Glomerular visceral epithelial cell (primary cell): ENCODE measurements at regions not wholly inside any gene's neighbourhood (a gene's known extent, or its start where the extent isn't known, plus 50 kb on each side); places are given as distances from the start of the nearest gene placed in this dataset.
A peak's percentile ranks its signal among the peaks of the same experiment; 100 is the strongest.

ENCODE experiments used
- DNase-seq: peaks from one replicate; pipeline ENCODE4 v3.0.0-alpha.2; 2016; ENCODE audit errors: extremely low spot score

GRCh38 chr5:92994392-92994791 lies 586.6 kb downstream of the NR2F1-AS1 start:
- no peak for DNase-seq

DNA sequence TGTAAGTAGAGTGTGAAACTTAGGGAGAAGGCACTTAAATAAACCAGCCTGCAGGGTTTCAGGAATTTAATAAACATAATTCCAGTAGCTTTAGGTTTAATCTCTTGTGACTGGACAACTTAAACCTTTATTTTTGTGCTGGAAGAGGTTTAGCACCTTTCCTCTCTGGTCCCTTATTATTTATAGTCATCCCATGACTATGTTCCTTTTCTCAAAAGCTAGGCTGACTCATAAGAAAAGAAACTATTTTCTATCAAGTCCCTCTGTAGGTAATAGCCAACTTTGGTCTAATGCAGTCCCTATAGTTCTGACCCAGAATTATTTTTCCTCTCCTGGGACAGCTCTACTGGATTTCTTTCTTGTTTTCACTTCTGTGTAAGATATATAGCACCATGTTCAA lies 588.9 kb downstream of the NR2F1-AS1 start:
- DNase-seq = no peak

GRCh38 chr5:92991581-92992067 lies 589.4 kb downstream of the NR2F1-AS1 start:
- DNase-seq = no peak

- no peak for DNase-seq
Measured at GRCh38 chr5:92990771-92991170, 590.2 kb downstream of the NR2F1-AS1 start.

- DNase-seq = no peak
Measured at GRCh38 chr5:92981001-92981400, 600.0 kb downstream of the NR2F1-AS1 start.

- DNase-seq = no peak
Measured at GRCh38 chr5:92980491-92980890, 600.5 kb downstream of the NR2F1-AS1 start.

GRCh38 chr5:92979716-92980115 lies 601.3 kb downstream of the NR2F1-AS1 start:
- no peak for DNase-seq

GRCh38 chr5:92977846-92978540 lies 603.0 kb downstream of the NR2F1-AS1 start:
- DNase-seq = no peak

DNA sequence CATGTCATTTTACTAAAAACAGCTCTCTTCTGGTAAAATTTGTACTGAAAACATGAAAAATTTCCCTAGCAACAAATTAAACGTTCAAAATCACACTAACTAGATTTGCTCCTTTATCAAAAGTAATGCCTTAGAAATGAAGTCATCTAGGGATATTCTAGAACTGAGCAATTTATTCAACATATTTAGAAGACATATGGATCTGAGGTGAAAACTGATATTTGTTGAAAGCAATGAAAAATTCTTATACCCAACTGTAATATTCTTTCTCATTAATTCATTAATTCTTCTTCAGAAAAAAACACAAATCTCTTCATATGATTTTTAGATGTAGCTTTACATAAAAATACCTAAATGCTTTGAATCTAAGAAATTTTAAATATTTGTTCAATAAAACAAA lies 604.9 kb downstream of the NR2F1-AS1 start:
- no peak for DNase-seq

DNA sequence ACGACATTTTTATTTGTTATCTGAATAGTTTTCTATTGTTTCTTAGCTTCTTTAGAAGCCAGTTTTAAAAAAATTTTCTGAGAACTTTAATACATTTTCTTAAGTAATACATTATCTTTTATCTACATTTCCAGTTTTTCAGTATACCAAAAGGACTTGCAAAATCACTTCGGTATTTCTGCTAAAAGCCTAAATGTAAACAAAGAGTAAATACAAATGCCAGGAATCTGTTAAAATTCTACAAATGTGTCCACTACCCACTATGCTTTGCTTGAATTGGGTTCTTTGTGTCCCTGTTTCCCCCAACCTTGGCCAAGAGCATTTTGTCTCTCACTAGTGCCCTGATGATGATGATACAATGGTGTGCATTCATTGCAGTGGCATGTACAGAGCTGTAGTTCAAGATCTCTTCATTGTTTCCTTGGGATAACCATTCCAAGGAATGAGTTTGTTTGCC lies 611.2 kb downstream of the NR2F1-AS1 start:
- DNase-seq = no peak

DNA sequence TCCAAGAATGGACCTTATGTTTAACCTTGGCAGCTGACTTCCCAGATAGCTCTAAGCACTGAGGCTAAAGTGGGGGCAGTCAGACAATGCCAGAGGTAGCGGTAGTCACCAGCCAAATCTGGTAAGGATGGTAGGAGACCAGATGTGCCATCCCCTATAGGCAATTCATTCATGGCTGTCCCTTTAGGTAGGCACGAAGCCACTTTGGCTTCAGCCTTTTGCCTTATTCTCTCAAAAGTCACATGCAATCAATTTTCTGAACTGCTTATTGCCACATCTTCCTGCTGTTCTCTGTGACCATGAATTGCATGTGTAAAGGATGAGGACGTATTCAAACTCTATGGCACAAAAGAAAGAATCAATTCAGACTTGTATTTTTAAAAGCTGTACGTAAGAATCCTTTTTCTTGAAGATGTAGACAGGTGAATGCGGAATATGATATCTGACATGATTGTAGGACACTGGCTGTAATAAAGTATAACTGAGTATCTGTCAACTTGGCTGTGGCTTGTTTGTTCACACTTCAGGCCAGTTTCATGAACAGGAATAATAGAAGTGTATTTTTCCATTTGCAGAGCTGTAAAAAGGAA lies 611.7 kb downstream of the NR2F1-AS1 start:
- no peak for DNase-seq

GRCh38 chr5:92963800-92964199 lies 617.2 kb downstream of the NR2F1-AS1 start:
- DNase-seq = no peak

DNA sequence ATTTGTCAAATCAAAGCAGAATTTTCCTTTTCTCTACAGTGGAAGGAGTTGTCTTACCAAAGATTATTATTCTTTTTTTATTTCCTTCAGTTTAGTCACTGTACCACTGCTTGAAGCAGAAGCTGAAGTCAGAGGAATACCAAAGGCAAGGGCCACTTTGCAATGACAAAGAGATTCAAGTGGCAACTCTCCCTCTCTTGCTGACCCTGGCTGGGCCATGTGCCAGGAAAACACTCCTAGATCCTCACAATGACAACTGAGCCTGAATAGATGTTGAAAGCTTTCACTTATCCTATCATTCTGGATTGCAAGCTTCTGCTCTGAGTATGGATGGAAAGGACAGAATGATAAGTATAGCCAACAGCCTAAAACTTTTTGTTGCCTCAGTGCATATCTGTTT lies 618.3 kb downstream of the NR2F1-AS1 start:
- no peak for DNase-seq

- no peak for DNase-seq
Measured at GRCh38 chr5:92956886-92957285, 624.1 kb downstream of the NR2F1-AS1 start.

DNA sequence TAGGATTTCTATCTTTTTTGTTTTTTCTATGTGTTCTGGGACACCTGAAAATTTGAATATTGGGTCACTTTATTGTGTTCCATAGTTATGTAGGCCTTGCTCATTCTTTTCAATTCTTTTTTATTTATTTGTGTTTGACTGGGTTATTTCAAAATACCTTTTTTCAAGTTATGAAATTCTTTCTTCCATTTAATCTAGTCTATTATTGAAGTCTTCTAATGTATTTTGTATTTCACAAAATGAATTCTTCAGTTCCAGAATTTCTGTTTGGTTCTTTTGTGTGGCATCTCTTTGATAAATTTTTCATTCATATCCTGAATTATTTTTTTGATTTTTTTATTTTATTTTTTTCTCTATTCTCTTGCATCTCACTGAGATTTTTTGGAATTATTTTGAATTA lies 628.8 kb downstream of the NR2F1-AS1 start:
- no peak for DNase-seq

GRCh38 chr5:92951746-92952145 lies 629.3 kb downstream of the NR2F1-AS1 start:
- no peak for DNase-seq

DNA sequence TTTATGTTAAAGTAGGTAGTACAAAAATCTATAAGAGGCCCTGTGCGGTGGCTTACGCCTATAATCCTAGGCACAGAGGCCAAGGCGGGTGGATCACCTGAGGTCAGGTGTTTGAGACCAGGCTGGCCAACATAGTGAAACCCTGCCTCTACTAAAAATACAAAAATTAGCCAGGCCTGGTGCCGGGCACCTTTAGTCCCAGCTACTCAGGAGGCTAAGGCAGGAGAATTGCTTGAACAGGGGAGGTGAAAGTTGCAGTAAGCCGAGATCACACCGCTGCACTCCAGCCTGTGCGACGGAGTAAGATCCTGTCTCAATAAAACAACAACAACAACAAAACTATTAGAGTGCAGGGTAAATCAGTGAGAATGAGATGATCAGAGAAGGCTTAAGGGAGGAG lies 634.5 kb downstream of the NR2F1-AS1 start:
- no peak for DNase-seq

- peak; percentile 63 for DNase-seq
Measured at GRCh38 chr5:92945605-92946097, 635.4 kb downstream of the NR2F1-AS1 start.

GRCh38 chr5:92944903-92945604 lies 636.0 kb downstream of the NR2F1-AS1 start:
- peak; percentile 40 for DNase-seq

- no peak for DNase-seq
Measured at GRCh38 chr5:92944337-92944736, 636.7 kb downstream of the NR2F1-AS1 start.

DNA sequence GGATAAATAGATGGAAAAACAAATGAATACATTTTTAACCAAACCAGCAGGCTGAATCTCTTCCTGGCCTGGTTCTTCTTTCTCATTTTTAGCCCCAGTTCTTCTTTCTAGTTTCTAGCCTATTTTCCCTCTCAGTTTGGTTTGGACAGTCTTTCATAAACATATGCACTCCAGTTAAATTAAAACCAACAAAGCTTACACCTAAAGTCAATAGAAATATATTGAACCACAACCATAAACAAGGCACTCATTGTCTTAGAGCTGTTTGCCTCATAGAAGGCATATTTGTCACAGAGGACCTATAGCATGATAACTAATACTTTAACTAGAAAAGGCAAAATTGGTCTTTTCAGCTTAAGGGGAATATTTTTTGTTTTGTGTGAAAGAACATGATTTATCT lies 638.3 kb downstream of the NR2F1-AS1 start:
- no peak for DNase-seq

GRCh38 chr5:92941806-92942205 lies 639.2 kb downstream of the NR2F1-AS1 start:
- no peak for DNase-seq

DNA sequence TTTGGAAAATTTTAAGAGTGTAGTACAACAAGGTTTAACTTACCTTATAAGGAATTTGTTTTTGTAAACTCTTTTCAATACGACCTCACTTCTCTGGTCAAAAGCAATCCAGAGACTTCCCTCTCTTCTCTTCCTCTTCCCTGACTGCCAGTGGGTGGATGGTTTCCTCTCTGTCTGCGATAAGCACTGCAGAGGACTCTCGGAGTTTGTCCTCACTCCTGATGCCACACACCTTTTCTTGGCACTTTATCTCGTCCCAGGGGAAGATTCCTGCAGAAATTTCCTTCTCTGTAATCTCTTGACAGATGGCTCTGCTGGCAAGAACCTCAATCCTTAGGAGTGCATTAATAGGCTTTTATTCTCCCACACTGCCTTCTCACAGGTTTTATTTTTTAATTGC lies 641.6 kb downstream of the NR2F1-AS1 start:
- no peak for DNase-seq
